ENCODE measurements at regions not wholly inside any gene's neighbourhood (a gene's known extent, or its start where the extent isn't known, plus 50 kb on each side); places are given as distances from the start of the nearest gene placed in this dataset.
"Not testable (repeated sequence)": the region's sequence is repeated elsewhere in the genome, so short reads cannot be mapped to it uniquely, and the experiment has no call there.

DNA sequence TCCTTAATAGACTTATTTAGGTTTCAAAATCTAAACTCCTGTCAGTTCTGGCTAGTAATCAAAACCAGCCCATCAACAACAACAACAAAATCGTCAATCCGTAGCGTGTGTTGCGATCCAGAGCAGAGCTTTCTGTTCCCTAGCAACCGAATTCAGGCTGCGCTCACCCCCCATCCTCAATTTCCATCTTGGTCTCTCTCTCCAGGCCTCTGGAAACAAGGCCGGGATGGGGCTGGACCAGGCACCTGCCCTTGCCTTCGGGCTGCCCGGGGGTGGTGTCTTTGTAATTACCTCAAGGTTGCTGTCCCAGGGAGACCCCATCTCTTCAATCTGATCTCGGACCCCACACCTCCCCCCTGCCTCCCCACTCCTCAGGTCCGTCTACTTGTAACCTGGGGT, 1341.5 kb downstream of the BRD1 start:
- in situ Hi-C loops (cut with HindIII; ENCODE audit: low sequenced_read_pairs), result loop anchor here (25.0 kb wide), 1 partner anchor 1649 kb away; no protein-coding TSS in a partner anchor
- DNase-seq (ENCODE audit: low read depth), result no peak
- TF ChIP-seq CTCF (IDR thresholded peaks at IDR 0.05; ENCODE audit: low read depth, low read length, missing control alignments), result no peak
- H3K4me3 ChIP-seq (ENCODE audit: low read depth, low read length), result no peak overlapping the region

- DNase-seq (ENCODE audit: low read depth), result no peak
- H3K4me3 ChIP-seq (ENCODE audit: low read depth, low read length), result no peak overlapping the region
- TF ChIP-seq CTCF (IDR thresholded peaks at IDR 0.05; ENCODE audit: low read depth, low read length, missing control alignments), result no peak
- in situ Hi-C loops (cut with HindIII; ENCODE audit: low sequenced_read_pairs), result loop anchor here (25.0 kb wide), 1 partner anchor 1648 kb away; no protein-coding TSS in a partner anchor
Measured at GRCh38 chr22:48485149-48486133, 1342.2 kb downstream of the BRD1 start.

DNA sequence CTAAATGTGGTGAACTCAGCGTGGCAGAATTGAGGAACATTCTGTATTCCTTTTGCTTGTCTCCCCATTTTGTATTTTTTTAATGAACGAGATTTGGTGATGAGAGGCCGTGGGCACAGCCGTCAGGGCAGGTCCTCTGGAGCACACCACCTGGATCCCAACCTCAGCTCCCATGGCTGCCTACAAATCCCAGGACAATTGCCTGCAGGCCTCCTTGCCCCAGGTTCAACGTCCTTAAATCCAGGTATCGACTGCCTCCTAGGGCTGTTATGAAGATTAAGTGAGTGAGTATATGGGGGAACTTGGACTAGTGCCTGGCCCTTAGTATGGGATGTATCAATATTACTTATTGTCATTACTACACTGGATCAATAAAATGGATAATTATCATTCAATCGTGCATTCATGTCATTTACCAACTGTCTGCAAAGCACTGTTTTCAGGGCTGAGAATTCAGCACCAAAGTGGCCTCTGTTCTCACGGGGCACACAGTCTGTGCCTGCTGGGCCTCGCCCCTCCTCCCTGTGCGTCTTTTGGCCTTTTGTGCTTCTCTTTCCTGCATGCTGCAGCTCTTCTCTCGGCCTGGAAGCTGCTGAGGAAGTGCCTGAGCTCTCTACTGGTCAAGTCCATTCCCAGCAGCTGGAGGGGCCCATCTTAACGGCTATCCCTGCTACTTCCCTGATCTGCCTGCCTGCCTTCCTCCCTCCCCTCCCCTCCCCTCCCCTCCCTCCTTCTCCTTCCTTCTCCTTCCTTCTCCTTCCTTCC, 1343.7 kb downstream of the BRD1 start:
- TF ChIP-seq CTCF (IDR thresholded peaks at IDR 0.05; ENCODE audit: low read depth, low read length, missing control alignments), result no peak
- in situ Hi-C loops (cut with HindIII; ENCODE audit: low sequenced_read_pairs), result loop anchor here (25.0 kb wide), 1 partner anchor 1647 kb away; no protein-coding TSS in a partner anchor
- H3K4me3 ChIP-seq (ENCODE audit: low read depth, low read length), result no peak overlapping the region
- DNase-seq (ENCODE audit: low read depth), result no peak

- in situ Hi-C loops (cut with HindIII; ENCODE audit: low sequenced_read_pairs), result loop anchor here (25.0 kb wide), 1 partner anchor 1645 kb away; no protein-coding TSS in a partner anchor
- DNase-seq (ENCODE audit: low read depth), result no peak
- no peak overlapping the region for H3K4me3 ChIP-seq (ENCODE audit: low read depth, low read length)
- no peak for TF ChIP-seq CTCF (IDR thresholded peaks at IDR 0.05; ENCODE audit: low read depth, low read length, missing control alignments)
Measured at GRCh38 chr22:48482771-48483170, 1344.9 kb downstream of the BRD1 start.

GRCh38 chr22:48482198-48482597, 1345.5 kb downstream of the BRD1 start:
- in situ Hi-C loops (cut with HindIII; ENCODE audit: low sequenced_read_pairs), result loop anchor here (25.0 kb wide), 1 partner anchor 1645 kb away; no protein-coding TSS in a partner anchor
- not testable (repeated sequence) for DNase-seq (ENCODE audit: low read depth); H3K4me3 ChIP-seq (ENCODE audit: low read depth, low read length)

GRCh38 chr22:48481748-48482147, 1345.9 kb downstream of the BRD1 start:
- DNase-seq (ENCODE audit: low read depth), result no peak
- in situ Hi-C loops (cut with HindIII; ENCODE audit: low sequenced_read_pairs), result loop anchor here (25.0 kb wide), 1 partner anchor 1644 kb away; no protein-coding TSS in a partner anchor
- H3K4me3 ChIP-seq (ENCODE audit: low read depth, low read length), result no peak overlapping the region
- TF ChIP-seq CTCF (IDR thresholded peaks at IDR 0.05; ENCODE audit: low read depth, low read length, missing control alignments), result no peak
